GM12891 (cell line): ENCODE measurements at regions not wholly inside any gene's neighbourhood (a gene's known extent, or its start where the extent isn't known, plus 50 kb on each side); places are given as distances from the start of the nearest gene placed in this dataset.

Experiments
- POLR2A ChIP-seq: IDR thresholded peaks from 2 replicates; pipeline ENCODE4 v1.6.1; 2011; ENCODE audit warnings: low read depth, low read length, control low read depth
- POLR2AphosphoS5 ChIP-seq: IDR thresholded peaks from 2 replicates; pipeline ENCODE4 v1.6.1; 2011; ENCODE audit warnings: low read depth, low read length, control low read depth
- TAF1 ChIP-seq: IDR thresholded peaks from 2 replicates; pipeline ENCODE4 v1.6.1; 2011; ENCODE audit warnings: low read depth, low read length, control low read depth

- TF ChIP-seq POLR2A (no peak), POLR2AphosphoS5 (no peak), TAF1 (no peak)
Measured at GRCh38 chr12:89768586-89769482, 60.2 kb upstream of the ATP2B1 start.
